ENCODE measurements at regions not wholly inside any gene's neighbourhood (a gene's known extent, or its start where the extent isn't known, plus 50 kb on each side); places are given as distances from the start of the nearest gene placed in this dataset.

DNA sequence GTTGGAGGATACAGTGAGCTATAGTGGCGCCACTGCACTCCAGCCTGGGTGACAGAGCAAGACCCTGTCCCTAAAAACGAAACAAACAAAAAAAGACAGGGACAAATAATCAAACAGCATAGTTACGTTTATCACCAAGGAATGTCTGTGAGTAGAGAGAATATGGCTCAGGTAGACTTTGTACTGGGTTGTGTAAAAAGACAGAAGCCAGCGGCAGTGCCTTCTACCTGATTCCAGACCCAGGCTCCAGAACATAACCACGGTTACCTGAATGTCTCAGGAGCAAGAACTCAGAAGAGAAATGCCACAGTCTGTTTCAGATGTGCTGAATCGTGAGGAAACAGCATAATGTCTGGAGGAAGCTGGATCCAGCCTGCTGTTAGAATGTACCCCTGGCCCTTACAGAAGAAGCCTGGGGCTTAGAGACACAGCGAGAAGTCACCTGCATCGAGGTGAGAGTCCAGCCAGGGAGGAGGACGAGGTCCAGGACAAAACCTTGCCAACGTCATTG lies 60.9 kb upstream of the KAT6B start:
- TF ChIP-seq POLR2A (IDR thresholded peaks at IDR 0.05) (no peak), CTCF (IDR thresholded peaks at IDR 0.05) (no peak)

Measured in thyroid gland (tissue), 4 donors.